K562 (cell line): ENCODE measurements at regions not wholly inside any gene's neighbourhood (a gene's known extent, or its start where the extent isn't known, plus 50 kb on each side); places are given as distances from the start of the nearest gene placed in this dataset.
A peak's percentile ranks its signal among the peaks of the same experiment; 100 is the strongest.

ENCODE experiments used
- ATAC-seq: fragments of 200-7000 bp; cut with Tn5 transposase; 3 replicates; pipeline ENCODE4 v1.9.1; 2020; ENCODE audit warnings: moderate library complexity
- BruUV-seq: library from RNA; stranded (reverse); fragments of 400-500 nt; replicated peaks from 2 replicates; lab custom pipeline; 2021; lab: Mats Ljungman, UMichigan
- CTCF ChIA-PET: fragments of 300-600 bp; formaldehyde crosslinking; extraction: SDS; loops from one replicate; lab custom pipeline; 2021; ENCODE audit warnings: low intra/inter-chr PET ratio; lab: Yijun Ruan, JAX
- POLR2A ChIA-PET: fragments of 300-600, 350-650 bp; sonication (Branson Sonifier 250); formaldehyde crosslinking; extraction: SDS; loops from one replicate; lab custom pipeline; 2021; ENCODE audit warnings: antibody characterized with exemption, inconsistent platforms; lab: Yijun Ruan, JAX
- DNase-seq, 4 experiments: peaks; one replicate each; pipeline versions ENCODE4 v3.0.0 to v3.0.0-alpha.2; 2011 to 2018; ENCODE audit warnings: low spot score in 3 of 4, mixed read lengths in 3 of 4; ENCODE audit errors: extremely low read depth in 1 of 4
- FAIRE-seq: peaks from 2 replicates; lab custom pipeline; 2011; peaks lifted over from hg19 to GRCh38; lab: Jason Lieb, UNC
- H2AFZ ChIP-seq: 2 replicates; pipeline ENCODE4 v1.6.0; 2011; ENCODE audit warnings: low read depth, low read length, control low read depth, inconsistent platforms
- H3K27ac ChIP-seq: fragments of 200-600 bp; 3 replicates; pipeline ENCODE4 v1.8.0; 2011; ENCODE audit warnings: low read depth, mild to moderate bottlenecking, control low read depth, inconsistent platforms, low read length, moderate library complexity, mixed read lengths; ENCODE audit errors: extremely low read depth
- H3K27me3 ChIP-seq, 2 experiments: fragments of 300-600 bp in 1 of 2; 2 replicates in 1 of 2; 3 replicates in 1 of 2; pipeline versions ENCODE4 v1.6.0 to v1.8.0; 2011; ENCODE audit warnings: inconsistent platforms in 2 of 2, low read length in 2 of 2, mild to moderate bottlenecking in 1 of 2, mixed read lengths in 1 of 2, moderate library complexity in 1 of 2; ENCODE audit not compliant: control insufficient read depth in 2 of 2, insufficient read depth in 2 of 2
- H3K36me3 ChIP-seq: fragments of 300-600 bp; 3 replicates; pipeline ENCODE4 v1.8.0; 2011; ENCODE audit warnings: mild to moderate bottlenecking, low read length, inconsistent platforms; ENCODE audit not compliant: control insufficient read depth, insufficient read depth
- H3K4me1 ChIP-seq, 2 experiments: fragments of 200-600 bp in 1 of 2; replicated peaks in 1 of 2; 2 replicates in 1 of 2; 3 replicates in 1 of 2; pipeline versions ENCODE4 v1.5.1 to v1.8.0; 2011; ENCODE audit warnings: inconsistent platforms in 2 of 2, low read length in 2 of 2, mild to moderate bottlenecking in 1 of 2, mixed read lengths in 1 of 2, moderate library complexity in 1 of 2; ENCODE audit not compliant: control insufficient read depth in 2 of 2, insufficient read depth in 2 of 2
- H3K4me2 ChIP-seq: 2 replicates; pipeline ENCODE4 v1.6.1; 2011; ENCODE audit warnings: low read length, control low read depth, inconsistent platforms, mixed read lengths; ENCODE audit not compliant: insufficient read depth
- H3K4me3 ChIP-seq: fragments of 200-600 bp; sonication (generic), shearing (Covaris generic); 2 replicates; pipeline ENCODE4 v1.5.1; 2016; ENCODE audit warnings: control low read depth, inconsistent platforms
- H3K79me2 ChIP-seq: fragments of 200-600 bp; 3 replicates; pipeline ENCODE4 v1.8.0; 2011; ENCODE audit warnings: low read length, inconsistent platforms; ENCODE audit not compliant: control insufficient read depth, insufficient read depth
- H3K9ac ChIP-seq, 2 experiments: 2 replicates each; pipeline versions ENCODE4 v1.6.0 to v1.6.1; 2011; ENCODE audit warnings: low read depth in 2 of 2, low read length in 2 of 2, control low read depth in 1 of 2, inconsistent platforms in 1 of 2, mild to moderate bottlenecking in 1 of 2, mixed read lengths in 1 of 2; ENCODE audit not compliant: insufficient read depth in 1 of 2
- H3K9me1 ChIP-seq: one replicate; pipeline ENCODE4 v1.6.0; 2011; ENCODE audit warnings: inconsistent platforms, mild to moderate bottlenecking, low read length, moderate library complexity; ENCODE audit not compliant: control insufficient read depth, insufficient read depth
- H3K9me3 ChIP-seq: replicated peaks from 2 replicates; pipeline ENCODE4 v1.5.1; 2011; ENCODE audit warnings: low read depth, low read length, inconsistent platforms; ENCODE audit not compliant: control insufficient read depth, insufficient read depth
- H4K20me1 ChIP-seq: replicated peaks from 2 replicates; pipeline ENCODE4 v1.6.1; 2011; ENCODE audit warnings: low read length, inconsistent platforms, mixed read lengths; ENCODE audit not compliant: control insufficient read depth, insufficient read depth
- BRCA1 ChIP-seq, 2 experiments: fragments of 450-650 bp in 1 of 2; sonication (generic) in 1 of 2; formaldehyde crosslinking in 1 of 2; IDR thresholded peaks; 2 replicates each; pipeline versions ENCODE4 v1.5.0 to v1.6.1; 2017 to 2020; ENCODE audit warnings: mild to moderate bottlenecking in 1 of 2, missing genetic modification reagents in 1 of 2
- HMBOX1 ChIP-seq: sonication (generic); IDR thresholded peaks from 2 replicates; pipeline ENCODE4 v1.6.1; 2016
- RBM22 ChIP-seq: fragments of 200-400 bp; formaldehyde crosslinking; IDR thresholded peaks from 2 replicates; pipeline ENCODE4 v1.6.1; 2018; ENCODE audit warnings: low read length, low read depth; ENCODE audit not compliant: poor library complexity, severe bottlenecking
- WGBS: fragments of 100-300 bp; shearing (Covaris generic); methylation state at CpG from one replicate; pipeline ENCODE4 v1.1.6; 2016; ENCODE audit warnings: low coverage, mixed read lengths; ENCODE audit not compliant: insufficient coverage; ENCODE audit errors: missing lambda C conversion rate; 5-methylcytosine and 5-hydroxymethylcytosine counted together
- in situ Hi-C: fragments of 300-500 bp; cut with MboI; formaldehyde crosslinking; loops from 4 replicates; pipeline ENCODE4 v1.15.0; 2018; ENCODE audit warnings: inconsistent platforms, mixed read lengths
- intact Hi-C: fragments of 100-400 bp; cut with micrococcal nuclease; formaldehyde crosslinking; loops from 2 replicates; pipeline ENCODE4 v1.14.2; 2022

GRCh38 chr9:79446523-79447307 is 125.0 kb upstream of the TLE4 start (continued):
- TF ChIP-seq RBM22: no peak

- intact Hi-C loops (no loop called here), in situ Hi-C loops (no loop called here)
- no TSS peak for BruUV-seq
- FAIRE-seq (no peak), ATAC-seq (no peak), DNase-seq (no peak)
- Histone ChIP-seq H4K20me1 (no peaks in the 10 kb centered on the region), H3K9me3 (no peaks in the 10 kb centered on the region), H2AFZ (no peak overlapping the region), H3K4me3 (no peak overlapping the region), H3K9me1 (no peaks in the 10 kb centered on the region), H3K4me1 (no peaks in the 10 kb centered on the region), H3K27ac (no peak overlapping the region), H3K4me2 (no peak overlapping the region), H3K27me3 (no peaks in the 10 kb centered on the region), H3K9ac (no peak overlapping the region), H3K79me2 (no peaks in the 10 kb centered on the region), H3K36me3 (no peaks in the 10 kb centered on the region)
- TF ChIP-seq HMBOX1: no peak
- TF ChIP-seq BRCA1 (IDR thresholded peaks at IDR 0.05): peak; percentile 93; the same call in 1 of the 2 replicates
- no peak for TF ChIP-seq BRCA1 (CRISPR knock-in tag; IDR thresholded peaks at IDR 0.05)
- CTCF ChIA-PET: no interaction called here
- WGBS: 0% methylated on average over 3 of the region's 3 CpGs
- POLR2A ChIA-PET: no interaction called here
These were observed 124.5 kb upstream of the TLE4 start for GRCh38 chr9:79447308-79447605.
